Endothelial cell of umbilical vein (primary cell): ENCODE measurements at regions not wholly inside any gene's neighbourhood (a gene's known extent, or its start where the extent isn't known, plus 50 kb on each side); places are given as distances from the start of the nearest gene placed in this dataset.

Experiments
- BruUV-seq: library from RNA; stranded (reverse); fragments of 400-500 nt; replicated peaks from 2 replicates; lab custom pipeline; 2021; lab: Mats Ljungman, UMichigan
- CTCF ChIA-PET: fragments of 300-600, 350-600 bp; sonication (Branson Sonifier 250); formaldehyde crosslinking; loops from one replicate; lab custom pipeline; 2021; ENCODE audit warnings: antibody characterized with exemption, inconsistent platforms; lab: Charles Lee
- POLR2A ChIA-PET: fragments of 300-600, 350-600 bp; sonication (Branson Sonifier 250); formaldehyde crosslinking; loops from one replicate; lab custom pipeline; 2021; ENCODE audit warnings: antibody characterized with exemption, inconsistent platforms; lab: Charles Lee
- DNase-seq: peaks from one replicate; pipeline ENCODE4 v3.0.0-alpha.2; 2011; ENCODE audit warnings: low read depth, low spot score
- FAIRE-seq: peaks from 2 replicates; lab custom pipeline; 2011; peaks lifted over from hg19 to GRCh38; lab: Jason Lieb, UNC
- H2AFZ ChIP-seq: 2 replicates; pipeline ENCODE4 v1.6.0; 2012; ENCODE audit warnings: low read depth, low read length, control low read depth, inconsistent platforms
- H3K27ac ChIP-seq: 2 replicates; pipeline ENCODE4 v1.5.1; 2011; ENCODE audit warnings: low read depth, mild to moderate bottlenecking, control low read depth, low read length, moderate library complexity; ENCODE audit not compliant: insufficient read depth
- H3K27me3 ChIP-seq, 2 experiments: 2 replicates each; pipeline versions ENCODE4 v1.6.0 to v1.6.1; 2011; ENCODE audit warnings: low read length in 2 of 2, mixed read lengths in 1 of 2; ENCODE audit not compliant: control insufficient read depth in 2 of 2, insufficient read depth in 2 of 2
- H3K36me3 ChIP-seq, 2 experiments: 2 replicates in 1 of 2; 3 replicates in 1 of 2; pipeline ENCODE4 v1.5.1; 2011; ENCODE audit warnings: low read length in 2 of 2, mild to moderate bottlenecking in 1 of 2, moderate library complexity in 1 of 2; ENCODE audit not compliant: control insufficient read depth in 2 of 2, insufficient read depth in 2 of 2; ENCODE audit errors: extremely low read depth in 1 of 2
- H3K4me1 ChIP-seq: 3 replicates; pipeline ENCODE4 v1.5.1; 2011; ENCODE audit warnings: mild to moderate bottlenecking, low read length; ENCODE audit not compliant: control insufficient read depth, insufficient read depth; ENCODE audit errors: extremely low read depth
- H3K4me2 ChIP-seq: 2 replicates; pipeline ENCODE4 v1.6.1; 2011; ENCODE audit warnings: low read length, control low read depth, mixed read lengths; ENCODE audit not compliant: insufficient read depth
- H3K4me3 ChIP-seq, 3 experiments: fragments of 200-600 bp in 1 of 3; sonication (generic), shearing (Covaris generic) in 1 of 3; replicated peaks in 1 of 3; 2 replicates each; pipeline ENCODE4 v1.5.1; 2011 to 2016; ENCODE audit warnings: control low read depth in 3 of 3, low read length in 3 of 3, mild to moderate bottlenecking in 2 of 3, inconsistent platforms in 1 of 3, low read depth in 1 of 3, moderate library complexity in 1 of 3; ENCODE audit not compliant: insufficient read depth in 1 of 3
- H3K79me2 ChIP-seq: 2 replicates; pipeline ENCODE4 v1.6.0; 2012; ENCODE audit warnings: low read length, inconsistent platforms; ENCODE audit not compliant: control insufficient read depth, insufficient read depth
- H3K9ac ChIP-seq: replicated peaks from 2 replicates; pipeline ENCODE3; 2011; ENCODE audit warnings: low read length, control low read depth; ENCODE audit not compliant: insufficient read depth; ENCODE audit errors: extremely low read depth
- H3K9me1 ChIP-seq: replicated peaks from 3 replicates; pipeline ENCODE4 v1.6.0; 2011; ENCODE audit warnings: mild to moderate bottlenecking, low read length; ENCODE audit not compliant: control insufficient read depth, insufficient read depth; ENCODE audit errors: extremely low read depth
- H3K9me3 ChIP-seq: replicated peaks from 2 replicates; pipeline ENCODE4 v1.5.1; 2012; ENCODE audit warnings: low read length, inconsistent platforms; ENCODE audit not compliant: control insufficient read depth, insufficient read depth
- H4K20me1 ChIP-seq: replicated peaks from 2 replicates; pipeline ENCODE3; 2011; ENCODE audit warnings: mild to moderate bottlenecking, low read length; ENCODE audit not compliant: control insufficient read depth, insufficient read depth; ENCODE audit errors: extremely low read depth
- CTCF ChIP-seq, 2 donors: IDR thresholded peaks; 1 replicate in 1 of 2; 2 replicates in 1 of 2; pipeline ENCODE4 v1.5.1; 2011; ENCODE audit warnings: low read length in 2 of 2, mild to moderate bottlenecking in 2 of 2, moderate library complexity in 2 of 2, control low read depth in 1 of 2, inconsistent platforms in 1 of 2, low read depth in 1 of 2; ENCODE audit not compliant: insufficient read depth in 1 of 2; ENCODE audit errors: extremely low read depth in 1 of 2
- EZH2 ChIP-seq: IDR thresholded peaks from 2 replicates; pipeline ENCODE4 v1.6.1; 2012; ENCODE audit warnings: borderline replicate concordance, low read depth, mild to moderate bottlenecking, moderate library complexity, low read length, inconsistent platforms; ENCODE audit not compliant: severe bottlenecking
- JUN ChIP-seq: IDR thresholded peaks from 2 replicates; pipeline ENCODE4 v1.6.1; 2011; ENCODE audit warnings: borderline replicate concordance, low read depth; ENCODE audit not compliant: insufficient read length, insufficient read depth
- MYC ChIP-seq: IDR thresholded peaks from one replicate; pipeline ENCODE4 v1.6.1; 2011; ENCODE audit warnings: mild to moderate bottlenecking, low read depth, low read length
- POLR2A ChIP-seq: IDR thresholded peaks from 2 replicates; pipeline ENCODE4 v1.6.1; 2012; ENCODE audit warnings: low read depth, mild to moderate bottlenecking, control low read depth, low read length
- POLR2AphosphoS5 ChIP-seq: IDR thresholded peaks from 2 replicates; pipeline ENCODE4 v1.6.1; 2012; ENCODE audit warnings: low read depth, mild to moderate bottlenecking, control low read depth, low read length, moderate library complexity; ENCODE audit not compliant: insufficient read depth
- dilution Hi-C: fragments of 300-500 bp; cut with MboI; formaldehyde crosslinking; loops from one replicate; pipeline ENCODE4 v1.15.0; 2019; ENCODE audit warnings: low sequenced_read_pairs; ENCODE audit not compliant: extremely low pct_ligation_motif_present
- intact Hi-C: fragments of 100-400 bp; cut with micrococcal nuclease; formaldehyde crosslinking; loops from one replicate; pipeline ENCODE4 v1.10.0; 2022

GRCh38 chr7:46557781-46558180, 636.7 kb upstream of the IGFBP3 start:
- intact Hi-C loops, result no loop called here
- no peak overlapping the region for H3K27ac ChIP-seq

More at GRCh38 chr7:46557781-46558180, 636.7 kb upstream of the IGFBP3 start:
- Histone ChIP-seq H3K27me3 (no peaks in the 10 kb centered on the region), H3K4me3 (no peak overlapping the region), H3K4me1 (peaks cover 5% of the 10 kb centered on the region), H4K20me1 (no peaks in the 10 kb centered on the region), H3K9ac (no peak overlapping the region), H3K9me3 (no peaks in the 10 kb centered on the region), H3K79me2 (no peaks in the 10 kb centered on the region), H2AFZ (peak overlapping the region; percentile 13), H3K36me3 (no peaks in the 10 kb centered on the region), H3K4me2 (no peak overlapping the region), H3K9me1 (no peaks in the 10 kb centered on the region)
- DNase-seq (no peak), FAIRE-seq (no peak)
- ChIA-PET CTCF (interaction anchor here (1.0 kb wide), 2 partner anchors 12 to 19 kb away, joined by 3 to 4 read pairs; no protein-coding TSS in a partner anchor), POLR2A (no interaction called here)
- no TSS peak for BruUV-seq
- dilution Hi-C loops, result no loop called here
- TF ChIP-seq POLR2A, result no peak
- no peak for TF ChIP-seq JUN
- no peak for TF ChIP-seq CTCF (IDR thresholded peaks at IDR 0.05; ENCODE audit: extremely low read depth in 1 of 2, insufficient read depth in 1 of 2, low read depth in 1 of 2, low read length in 2 of 2)
- no peak for TF ChIP-seq POLR2AphosphoS5
- no peak for TF ChIP-seq MYC
- TF ChIP-seq EZH2, result no peak
